GM12892 (cell line): ENCODE measurements at regions not wholly inside any gene's neighbourhood (a gene's known extent, or its start where the extent isn't known, plus 50 kb on each side); places are given as distances from the start of the nearest gene placed in this dataset.

Experiments
- POLR2A ChIP-seq: IDR thresholded peaks from 2 replicates; pipeline ENCODE4 v1.6.1; 2011; ENCODE audit warnings: low read depth, low read length, control low read depth
- POLR2AphosphoS5 ChIP-seq: IDR thresholded peaks from 2 replicates; pipeline ENCODE4 v1.6.1; 2011; ENCODE audit warnings: low read depth, low read length, control low read depth
- TAF1 ChIP-seq: IDR thresholded peaks from 2 replicates; pipeline ENCODE4 v1.6.1; 2011; ENCODE audit warnings: low read depth, mild to moderate bottlenecking, control low read depth, low read length, borderline replicate concordance

DNA sequence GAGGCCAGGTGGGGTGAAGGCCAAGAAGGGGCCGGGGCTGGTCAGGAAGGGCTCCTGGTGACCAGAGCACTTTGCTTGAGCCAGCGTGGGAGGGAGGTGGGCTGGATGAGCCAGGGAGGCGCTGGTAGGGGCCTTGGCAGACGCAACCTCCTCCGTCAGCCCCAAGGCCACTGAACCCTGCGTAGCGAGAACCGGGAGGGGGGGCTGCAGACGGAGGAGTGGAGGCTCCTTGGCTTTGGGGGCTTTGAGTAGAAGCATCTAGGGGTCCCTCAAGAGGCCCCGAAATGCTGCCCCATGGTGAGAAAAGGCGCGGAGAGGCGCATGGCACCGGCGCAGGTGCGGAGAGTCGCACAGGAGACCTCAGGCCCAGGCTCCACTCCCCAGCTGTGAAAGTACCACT lies 1888.0 kb upstream of the CDH9 start:
- TF ChIP-seq POLR2A (no peak), POLR2AphosphoS5 (no peak), TAF1 (no peak)
